OCI-LY7 (cell line): ENCODE measurements at regions not wholly inside any gene's neighbourhood (a gene's known extent, or its start where the extent isn't known, plus 50 kb on each side); places are given as distances from the start of the nearest gene placed in this dataset.

ENCODE experiments used
- BruUV-seq: library from RNA; stranded (reverse); fragments of 400-500 nt; replicated peaks from 2 replicates; lab custom pipeline; 2021; lab: Mats Ljungman, UMichigan
- CTCF ChIA-PET: fragments of 300-600 bp; sonication (Branson Sonifier 250); formaldehyde crosslinking; loops from one replicate; lab custom pipeline; 2022; ENCODE audit warnings: antibody characterized with exemption; ENCODE audit not compliant: unreplicated experiment; lab: Charles Lee
- POLR2A ChIA-PET: fragments of 300-600 bp; sonication (Branson Sonifier 250); formaldehyde crosslinking; loops from one replicate; lab custom pipeline; 2022; ENCODE audit warnings: antibody characterized with exemption; lab: Charles Lee
- DNase-seq: peaks from one replicate; pipeline ENCODE4 v3.0.0-alpha.2; 2015; ENCODE audit warnings: low spot score
- H2AFZ ChIP-seq: fragments of 200-600 bp; sonication (generic), shearing (Covaris generic); 2 replicates; pipeline ENCODE4 v1.6.1; 2014; ENCODE audit warnings: mild to moderate bottlenecking, antibody characterized with exemption, low read length, moderate library complexity
- H3K27ac ChIP-seq: fragments of 200-600 bp; sonication (generic); 2 replicates; pipeline ENCODE4 v1.5.1; 2014; ENCODE audit warnings: mixed run types, low read depth, mild to moderate bottlenecking, moderate library complexity, low read length, inconsistent platforms; ENCODE audit not compliant: poor library complexity, severe bottlenecking
- H3K36me3 ChIP-seq: fragments of 200-600 bp; sonication (generic); 2 replicates; pipeline ENCODE4 v1.6.1; 2014; ENCODE audit warnings: mild to moderate bottlenecking, antibody characterized with exemption, low read length, moderate library complexity, mixed read lengths; ENCODE audit not compliant: insufficient read depth
- H3K4me1 ChIP-seq: fragments of 200-600 bp; sonication (generic); 2 replicates; pipeline ENCODE4 v1.5.1; 2014; ENCODE audit warnings: mild to moderate bottlenecking, low read length; ENCODE audit not compliant: insufficient read depth, poor library complexity, severe bottlenecking
- H3K4me2 ChIP-seq: fragments of 200-600 bp; sonication (generic); 2 replicates; pipeline ENCODE4 v1.6.1; 2014; ENCODE audit warnings: mild to moderate bottlenecking, low read length
- H3K4me3 ChIP-seq: fragments of 200-600 bp; sonication (generic); 2 replicates; pipeline ENCODE4 v1.5.1; 2014; ENCODE audit warnings: mild to moderate bottlenecking, low read depth, low read length; ENCODE audit not compliant: poor library complexity, severe bottlenecking
- H3K79me2 ChIP-seq: fragments of 200-600 bp; sonication (generic); 2 replicates; pipeline ENCODE4 v1.6.1; 2016; ENCODE audit warnings: low read depth, mild to moderate bottlenecking, low read length, moderate library complexity, mixed read lengths; ENCODE audit not compliant: insufficient read depth
- H3K9me2 ChIP-seq: fragments of 200-600 bp; sonication (generic); 2 replicates; pipeline ENCODE4 v1.6.1; 2016; ENCODE audit warnings: mild to moderate bottlenecking, low read length, mixed read lengths; ENCODE audit not compliant: insufficient read depth
- H3K9me3 ChIP-seq: fragments of 200-600 bp; sonication (generic); 2 replicates; pipeline ENCODE4 v1.6.1; 2014; ENCODE audit warnings: mild to moderate bottlenecking, mixed run types, low read length, mixed read lengths
- H4K20me1 ChIP-seq: fragments of 200-600 bp; sonication (generic); 2 replicates; pipeline ENCODE4 v1.6.1; 2014; ENCODE audit warnings: mild to moderate bottlenecking, antibody characterized with exemption, low read length, moderate library complexity, mixed read lengths; ENCODE audit not compliant: insufficient read depth
- CTCF ChIP-seq: fragments of 200-600 bp; sonication (generic); conservative IDR thresholded peaks from 2 replicates; pipeline ENCODE4 v1.5.1; 2014; ENCODE audit warnings: mild to moderate bottlenecking, antibody characterized with exemption, low read length, moderate library complexity, mixed read lengths
- EZH2phosphoT487 ChIP-seq: fragments of 200-600 bp; sonication (generic); IDR thresholded peaks from 2 replicates; pipeline ENCODE4 v1.6.1; 2018; ENCODE audit warnings: low read depth, borderline replicate concordance, mild to moderate bottlenecking, mixed run types, antibody characterized with exemption, low read length, moderate library complexity, mixed read lengths
- intact Hi-C: fragments of 100-400 bp; cut with micrococcal nuclease; formaldehyde crosslinking; loops from one replicate; pipeline ENCODE4 v1.10.0; 2022; ENCODE audit not compliant: unreplicated experiment

- Histone ChIP-seq H3K4me2 (no peak overlapping the region), H3K9me3 (no peaks in the 10 kb centered on the region), H2AFZ (no peak overlapping the region), H3K9me2 (no peaks in the 10 kb centered on the region), H3K4me3 (no peak overlapping the region), H4K20me1 (no peaks in the 10 kb centered on the region), H3K4me1 (no peaks in the 10 kb centered on the region), H3K27ac (no peak overlapping the region), H3K79me2 (no peaks in the 10 kb centered on the region), H3K36me3 (no peaks in the 10 kb centered on the region)
- ChIA-PET CTCF (no interaction called here), POLR2A (no interaction called here)
- no TSS peak for BruUV-seq
- intact Hi-C loops, result no loop called here
- no peak for DNase-seq
- TF ChIP-seq CTCF (no peak), EZH2phosphoT487 (no peak)
These were observed 50.9 kb upstream of the OLIG3 start for GRCh38 chr6:137545073-137545472.

- H3K4me2 ChIP-seq, result no peak overlapping the region
- intact Hi-C loops, result no loop called here
- H2AFZ ChIP-seq, result no peak overlapping the region
- no peaks in the 10 kb centered on the region for H3K9me2 ChIP-seq
- no peak for TF ChIP-seq EZH2phosphoT487
- no peak for TF ChIP-seq CTCF
- ChIA-PET POLR2A (interaction anchor here (1.1 kb wide), 1 partner anchor 9 kb away, joined by 6 read pairs; no protein-coding TSS in a partner anchor), CTCF (no interaction called here)
- DNase-seq, result no peak
- H3K36me3 ChIP-seq, result no peaks in the 10 kb centered on the region
- H3K27ac ChIP-seq, result no peak overlapping the region
- no TSS peak for BruUV-seq
- no peak overlapping the region for H3K4me3 ChIP-seq
- no peaks in the 10 kb centered on the region for H3K4me1 ChIP-seq
- H3K9me3 ChIP-seq, result no peaks in the 10 kb centered on the region
- H3K79me2 ChIP-seq, result no peaks in the 10 kb centered on the region
- no peaks in the 10 kb centered on the region for H4K20me1 ChIP-seq
These were observed 53.0 kb upstream of the OLIG3 start for GRCh38 chr6:137547186-137547585.

GRCh38 chr6:137547601-137548000, 53.4 kb upstream of the OLIG3 start:
- ChIA-PET CTCF (no interaction called here), POLR2A (interaction anchor here (1.1 kb wide), 1 partner anchor 10 kb away, joined by 6 read pairs; no protein-coding TSS in a partner anchor)
- H3K9me3 ChIP-seq, result no peaks in the 10 kb centered on the region
- no peak overlapping the region for H2AFZ ChIP-seq
- TF ChIP-seq EZH2phosphoT487 (no peak), CTCF (no peak)
- no peaks in the 10 kb centered on the region for H3K36me3 ChIP-seq
- no TSS peak for BruUV-seq
- H3K4me3 ChIP-seq, result no peak overlapping the region
- H3K27ac ChIP-seq, result no peak overlapping the region
- no peaks in the 10 kb centered on the region for H4K20me1 ChIP-seq
- DNase-seq, result no peak
- H3K4me2 ChIP-seq, result no peak overlapping the region
- no peaks in the 10 kb centered on the region for H3K9me2 ChIP-seq
- no peaks in the 10 kb centered on the region for H3K79me2 ChIP-seq
- H3K4me1 ChIP-seq, result no peaks in the 10 kb centered on the region
- intact Hi-C loops, result no loop called here
